ENCODE measurements at regions not wholly inside any gene's neighbourhood (a gene's known extent, or its start where the extent isn't known, plus 50 kb on each side); places are given as distances from the start of the nearest gene placed in this dataset.

- TF ChIP-seq POLR2A (IDR thresholded peaks at IDR 0.05; ENCODE audit: low read depth, low read length): no peak
- TF ChIP-seq POLR2AphosphoS5 (IDR thresholded peaks at IDR 0.05; ENCODE audit: low read depth, low read length): no peak
These were observed 94.6 kb upstream of the ARHGEF3 start for GRCh38 chr3:56896357-56896756.
